Mesothelial cell of epicardium (in vitro differentiated cells): ENCODE measurements at regions not wholly inside any gene's neighbourhood (a gene's known extent, or its start where the extent isn't known, plus 50 kb on each side); places are given as distances from the start of the nearest gene placed in this dataset.

ENCODE experiments used
- DNase-seq, 2 experiments: peaks; one replicate each; pipeline ENCODE4 v3.0.0; 2021; ENCODE audit warnings: low spot score in 2 of 2; ENCODE audit not compliant: unreplicated experiment in 2 of 2
- H3K27ac Mint-ChIP-seq: 2 replicates; pipeline ENCODE4 v1.8.0; 2021; ENCODE audit warnings: mixed read lengths
- H3K27me3 Mint-ChIP-seq: 2 replicates; pipeline ENCODE4 v1.8.0; 2021; ENCODE audit warnings: low read depth, mixed read lengths
- H3K36me3 Mint-ChIP-seq: 2 replicates; pipeline ENCODE4 v1.8.0; 2021; ENCODE audit warnings: mixed read lengths
- H3K4me1 Mint-ChIP-seq: 2 replicates; pipeline ENCODE4 v1.8.0; 2021; ENCODE audit warnings: mixed read lengths
- H3K4me3 Mint-ChIP-seq: 2 replicates; pipeline ENCODE4 v1.8.0; 2021; ENCODE audit warnings: mild to moderate bottlenecking, moderate library complexity, mixed read lengths
- H3K9me3 Mint-ChIP-seq: 2 replicates; pipeline ENCODE4 v1.8.0; 2021; ENCODE audit warnings: mixed read lengths
- TF ChIP-seq, protein P1 (sequence below): fragments of 200-600 bp; sonication (generic); IDR thresholded peaks from one replicate; pipeline ENCODE4 v1.5.0; 2021; ENCODE audit warnings: antibody characterized with exemption; ENCODE audit not compliant: unreplicated experiment

DNA sequence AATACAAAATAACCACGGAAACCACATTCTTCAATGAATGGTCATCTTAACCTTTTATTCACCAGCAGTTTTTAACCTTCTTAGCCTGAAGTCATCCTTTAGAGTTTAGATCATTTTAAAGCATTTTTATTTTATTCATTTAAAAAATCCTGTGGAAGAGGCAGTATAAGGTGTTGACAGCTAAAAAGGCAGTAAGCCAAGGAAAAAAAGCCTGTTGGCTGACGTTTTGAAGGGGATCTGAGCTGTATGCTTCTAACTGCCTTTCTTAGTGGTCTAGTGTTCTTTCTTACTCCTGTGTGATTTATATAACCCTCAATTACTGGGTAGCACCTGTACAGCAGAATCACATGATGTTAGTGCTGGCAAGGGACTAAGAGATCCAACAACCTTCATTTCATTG, 438.3 kb upstream of the SEL1L start:
- no peak for DNase-seq
- Mint-ChIP-seq H3K4me1 (peaks cover 7% of the 10 kb centered on the region), H3K27me3 (no peaks in the 10 kb centered on the region), H3K36me3 (peaks cover 9% of the 10 kb centered on the region), H3K4me3 (no peak overlapping the region), H3K9me3 (peaks cover 30% of the 10 kb centered on the region), H3K27ac (no peak overlapping the region)
- TF ChIP-seq, protein P1, sequence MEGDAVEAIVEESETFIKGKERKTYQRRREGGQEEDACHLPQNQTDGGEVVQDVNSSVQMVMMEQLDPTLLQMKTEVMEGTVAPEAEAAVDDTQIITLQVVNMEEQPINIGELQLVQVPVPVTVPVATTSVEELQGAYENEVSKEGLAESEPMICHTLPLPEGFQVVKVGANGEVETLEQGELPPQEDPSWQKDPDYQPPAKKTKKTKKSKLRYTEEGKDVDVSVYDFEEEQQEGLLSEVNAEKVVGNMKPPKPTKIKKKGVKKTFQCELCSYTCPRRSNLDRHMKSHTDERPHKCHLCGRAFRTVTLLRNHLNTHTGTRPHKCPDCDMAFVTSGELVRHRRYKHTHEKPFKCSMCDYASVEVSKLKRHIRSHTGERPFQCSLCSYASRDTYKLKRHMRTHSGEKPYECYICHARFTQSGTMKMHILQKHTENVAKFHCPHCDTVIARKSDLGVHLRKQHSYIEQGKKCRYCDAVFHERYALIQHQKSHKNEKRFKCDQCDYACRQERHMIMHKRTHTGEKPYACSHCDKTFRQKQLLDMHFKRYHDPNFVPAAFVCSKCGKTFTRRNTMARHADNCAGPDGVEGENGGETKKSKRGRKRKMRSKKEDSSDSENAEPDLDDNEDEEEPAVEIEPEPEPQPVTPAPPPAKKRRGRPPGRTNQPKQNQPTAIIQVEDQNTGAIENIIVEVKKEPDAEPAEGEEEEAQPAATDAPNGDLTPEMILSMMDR: no peak

DNA sequence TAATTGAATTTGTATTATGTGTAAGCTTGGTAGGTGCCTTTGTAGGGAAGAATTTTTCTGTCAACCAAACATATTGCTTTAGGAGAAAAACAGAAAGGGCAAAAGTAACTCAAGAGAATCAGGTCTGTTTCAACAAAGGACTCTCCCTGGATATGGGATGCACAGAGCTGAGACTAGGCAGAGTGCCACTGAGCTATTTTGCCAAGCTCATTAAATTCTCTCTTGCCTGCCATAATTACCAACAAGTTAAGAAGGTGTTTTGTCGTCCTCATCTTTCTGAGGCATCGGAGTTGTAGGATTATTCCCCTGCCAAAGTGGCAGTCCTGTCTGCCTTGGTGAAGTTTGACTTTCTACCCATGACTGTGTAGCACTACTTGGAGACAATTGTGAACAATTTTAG, 438.9 kb upstream of the SEL1L start:
- Mint-ChIP-seq H3K9me3 (peaks cover 24% of the 10 kb centered on the region), H3K36me3 (peaks cover 9% of the 10 kb centered on the region), H3K4me3 (no peak overlapping the region), H3K27me3 (no peaks in the 10 kb centered on the region), H3K4me1 (peaks cover 7% of the 10 kb centered on the region), H3K27ac (no peak overlapping the region)
- DNase-seq: no peak
- TF ChIP-seq, protein P1: no peak

DNA sequence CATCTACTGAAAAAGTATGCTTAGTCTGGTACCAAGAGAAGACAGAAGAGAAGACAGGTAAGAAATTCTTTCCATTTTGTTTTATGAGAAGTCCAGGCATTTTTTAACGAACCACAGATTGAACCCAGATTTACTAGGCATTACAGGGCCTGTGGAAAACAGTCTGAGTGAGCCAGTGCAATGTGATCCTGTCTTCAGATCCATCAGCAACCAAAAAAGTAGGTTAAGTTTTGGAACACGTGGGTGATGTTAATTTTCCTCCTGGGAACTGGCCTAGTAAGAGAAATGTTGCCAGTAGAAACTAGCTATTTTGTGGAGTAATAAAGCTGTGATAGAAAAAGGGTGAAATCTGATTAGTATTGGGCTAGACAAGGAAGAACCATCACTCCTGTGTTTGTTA, 440.9 kb upstream of the SEL1L start:
- TF ChIP-seq, protein P1: no peak
- no peaks in the 10 kb centered on the region for H3K27me3 Mint-ChIP-seq
- DNase-seq: no peak
- H3K36me3 Mint-ChIP-seq: peaks cover 2% of the 10 kb centered on the region
- peaks cover 7% of the 10 kb centered on the region for H3K4me1 Mint-ChIP-seq
- peaks cover 11% of the 10 kb centered on the region for H3K9me3 Mint-ChIP-seq
- H3K27ac Mint-ChIP-seq: no peak overlapping the region
- H3K4me3 Mint-ChIP-seq: no peak overlapping the region

DNA sequence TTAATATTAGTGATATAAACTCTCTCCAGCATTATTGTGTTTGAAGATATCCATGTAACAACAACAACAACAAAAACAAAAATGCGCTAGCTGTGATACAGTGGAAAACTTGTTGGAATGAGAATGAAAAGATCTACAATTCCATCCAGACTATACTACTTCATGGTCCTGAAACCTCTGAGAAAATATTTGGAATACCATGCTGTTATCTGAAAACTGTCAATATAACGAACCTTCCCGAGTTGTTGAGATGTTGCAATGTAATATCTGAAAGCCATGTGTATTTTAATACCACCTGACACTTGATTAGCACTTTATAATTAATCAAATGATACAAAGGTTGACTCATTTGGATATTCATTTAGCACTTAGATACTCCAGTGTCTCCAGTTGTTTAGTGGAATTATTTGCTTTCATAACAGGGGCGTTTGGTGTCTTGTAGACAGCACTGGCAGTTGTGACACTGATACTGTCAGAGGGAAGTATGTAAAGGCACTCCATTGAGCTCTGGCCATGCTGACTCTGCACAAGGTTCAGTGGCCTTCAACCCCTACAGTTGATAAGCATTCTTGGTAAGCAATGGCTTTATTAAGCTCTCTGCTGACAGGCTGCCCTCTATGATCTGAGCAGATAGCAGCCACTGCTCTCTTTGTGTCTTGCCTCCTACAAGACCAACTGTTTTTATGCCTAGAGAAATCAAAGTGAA, 447.1 kb upstream of the SEL1L start:
- no peaks in the 10 kb centered on the region for H3K36me3 Mint-ChIP-seq
- H3K4me3 Mint-ChIP-seq: no peak overlapping the region
- no peak for DNase-seq
- H3K4me1 Mint-ChIP-seq: peaks cover 3% of the 10 kb centered on the region
- TF ChIP-seq, protein P1: no peak
- H3K27ac Mint-ChIP-seq: no peak overlapping the region
- H3K9me3 Mint-ChIP-seq: no peaks in the 10 kb centered on the region
- H3K27me3 Mint-ChIP-seq: no peaks in the 10 kb centered on the region

DNA sequence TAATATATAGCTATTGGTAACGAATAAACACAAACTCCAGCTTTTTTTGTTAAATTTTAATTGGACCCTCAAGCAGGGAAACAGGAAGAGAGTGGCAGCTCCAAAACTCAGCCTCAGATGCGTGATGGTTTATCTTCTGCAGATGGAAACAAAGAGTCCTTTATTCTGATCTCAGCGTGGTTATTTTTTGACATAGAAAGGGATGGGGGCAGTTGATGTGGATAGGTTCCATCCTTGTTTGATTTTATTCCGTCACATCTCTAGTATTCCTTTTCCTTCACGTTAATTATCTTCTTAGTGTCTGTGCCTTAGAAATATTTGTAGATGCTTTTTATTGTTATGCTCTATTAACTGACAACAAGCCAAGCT, 447.6 kb upstream of the SEL1L start:
- Mint-ChIP-seq H3K9me3 (no peaks in the 10 kb centered on the region), H3K4me3 (no peak overlapping the region), H3K27me3 (no peaks in the 10 kb centered on the region), H3K4me1 (peaks cover 3% of the 10 kb centered on the region), H3K27ac (no peak overlapping the region), H3K36me3 (no peaks in the 10 kb centered on the region)
- TF ChIP-seq, protein P1: no peak
- DNase-seq: no peak

DNA sequence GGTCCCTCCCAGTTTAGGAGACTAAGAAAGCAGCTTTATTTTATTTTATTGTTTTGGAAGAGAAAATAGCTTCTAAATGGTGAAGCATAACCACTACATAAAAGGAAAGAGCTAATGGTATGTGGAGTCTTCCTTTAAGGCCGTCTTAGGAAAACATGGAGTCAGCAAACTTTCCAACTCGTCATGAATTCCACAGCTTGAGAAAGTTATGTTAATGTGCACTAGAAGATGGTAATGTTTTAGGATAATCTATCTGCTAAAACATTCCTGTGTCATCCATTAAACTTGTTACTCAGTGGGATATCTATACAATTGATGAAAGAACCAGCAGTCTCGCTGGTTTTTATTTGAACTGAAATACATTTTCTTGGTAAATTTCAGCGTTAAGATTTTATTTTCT, 448.4 kb upstream of the SEL1L start:
- TF ChIP-seq, protein P1: no peak

More for the DNA sequence above, 448.4 kb upstream of the SEL1L start:
- Mint-ChIP-seq H3K9me3 (no peaks in the 10 kb centered on the region), H3K36me3 (no peaks in the 10 kb centered on the region), H3K27ac (no peak overlapping the region), H3K4me1 (peaks cover 3% of the 10 kb centered on the region), H3K4me3 (no peak overlapping the region), H3K27me3 (no peaks in the 10 kb centered on the region)
- DNase-seq: no peak
